Skeletal muscle satellite cell (primary cell): ENCODE measurements at regions not wholly inside any gene's neighbourhood (a gene's known extent, or its start where the extent isn't known, plus 50 kb on each side); places are given as distances from the start of the nearest gene placed in this dataset.

Experiments used
- H3K27me3 ChIP-seq: 2 replicates; pipeline ENCODE4 v1.7.0; 2013; ENCODE audit warnings: low read length; ENCODE audit not compliant: control insufficient read depth, insufficient read depth
- H3K36me3 ChIP-seq: 2 replicates; pipeline ENCODE4 v1.7.0; 2013; ENCODE audit warnings: mild to moderate bottlenecking, control low read depth, low read length; ENCODE audit not compliant: insufficient read depth
- H3K4me1 ChIP-seq: 2 replicates; pipeline ENCODE4 v1.7.0; 2013; ENCODE audit warnings: low read length; ENCODE audit not compliant: control insufficient read depth, insufficient read depth
- H3K4me2 ChIP-seq: 2 replicates; pipeline ENCODE4 v1.7.0; 2013; ENCODE audit warnings: mild to moderate bottlenecking, low read length
- H3K4me3 ChIP-seq: 2 replicates; pipeline ENCODE4 v1.7.0; 2013; ENCODE audit warnings: low read length
- H3K9ac ChIP-seq: 2 replicates; pipeline ENCODE4 v1.7.0; 2013; ENCODE audit warnings: mild to moderate bottlenecking, low read depth, low read length, moderate library complexity
- H3K9me3 ChIP-seq: replicated peaks from 2 replicates; pipeline ENCODE4 v1.7.0; 2013; ENCODE audit warnings: mild to moderate bottlenecking, control low read depth, low read length

DNA sequence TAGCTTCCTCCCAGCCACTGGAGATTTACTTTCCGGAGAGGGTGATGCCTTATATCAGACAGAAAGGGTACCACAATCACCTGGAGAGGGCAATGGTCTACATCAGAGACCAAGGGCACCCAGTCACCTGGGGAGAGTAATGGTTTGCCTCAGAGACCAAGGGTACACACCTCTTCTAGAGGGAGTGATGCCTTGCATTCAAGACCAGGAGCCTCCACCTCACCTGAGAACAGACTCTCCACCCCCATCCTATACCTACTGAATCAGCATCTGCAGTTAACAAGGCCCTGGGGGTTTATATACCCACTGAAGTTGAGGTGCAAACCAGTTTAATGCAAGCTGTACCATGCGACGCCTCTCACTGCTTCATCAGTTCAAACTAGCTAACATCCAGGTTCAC is 270.2 kb upstream of the IGFBP3 start:
- Histone ChIP-seq H3K4me3 (no peak overlapping the region), H3K9me3 (no peaks in the 10 kb centered on the region), H3K4me2 (no peak overlapping the region), H3K9ac (peak overlapping the region; percentile 10), H3K36me3 (no peaks in the 10 kb centered on the region), H3K27me3 (no peaks in the 10 kb centered on the region), H3K4me1 (peaks cover 14% of the 10 kb centered on the region)

GRCh38 chr7:46189255-46189790 is 268.3 kb upstream of the IGFBP3 start:
- H3K9ac ChIP-seq = no peak overlapping the region
- H3K36me3 ChIP-seq = no peaks in the 10 kb centered on the region
- no peaks in the 10 kb centered on the region for H3K27me3 ChIP-seq
- peaks cover 14% of the 10 kb centered on the region for H3K4me1 ChIP-seq
- no peak overlapping the region for H3K4me2 ChIP-seq
- H3K4me3 ChIP-seq = no peak overlapping the region
- H3K9me3 ChIP-seq = no peaks in the 10 kb centered on the region

GRCh38 chr7:46186131-46186530 is 265.1 kb upstream of the IGFBP3 start:
- Histone ChIP-seq H3K27me3 (no peaks in the 10 kb centered on the region), H3K36me3 (no peaks in the 10 kb centered on the region), H3K9me3 (no peaks in the 10 kb centered on the region), H3K4me2 (no peak overlapping the region), H3K4me3 (no peak overlapping the region), H3K4me1 (peaks cover 2% of the 10 kb centered on the region), H3K9ac (no peak overlapping the region)

DNA sequence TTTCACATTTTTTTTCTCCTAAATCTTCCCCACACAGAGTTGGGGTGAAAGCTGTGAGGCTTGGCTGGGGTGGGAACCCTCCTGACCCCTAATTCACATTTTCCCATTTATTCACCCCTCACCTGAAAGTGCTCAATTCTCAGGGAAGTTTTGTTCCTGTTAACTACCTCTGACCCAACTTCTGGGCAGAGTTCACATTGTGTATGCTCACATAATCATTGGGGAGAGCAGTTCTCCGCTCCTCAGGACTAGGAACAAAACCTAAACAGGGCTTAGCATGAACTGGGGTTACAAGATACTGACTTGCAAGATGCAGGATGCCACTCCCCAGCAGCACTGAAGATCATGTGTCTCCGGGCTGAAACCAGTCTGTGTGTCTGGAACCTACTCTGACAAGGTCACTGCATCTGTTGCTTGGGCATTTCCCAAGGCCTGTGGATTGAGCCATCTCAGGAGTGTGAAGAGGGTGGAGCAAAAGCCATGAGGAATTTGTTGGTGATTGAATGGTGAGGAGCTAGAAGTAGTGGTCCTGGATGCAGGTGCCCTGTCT is 258.1 kb upstream of the IGFBP3 start:
- Histone ChIP-seq H3K9me3 (no peaks in the 10 kb centered on the region), H3K4me3 (no peak overlapping the region), H3K36me3 (no peaks in the 10 kb centered on the region), H3K9ac (no peak overlapping the region), H3K4me2 (peak overlapping the region; percentile 24), H3K27me3 (no peaks in the 10 kb centered on the region), H3K4me1 (peaks cover 11% of the 10 kb centered on the region)

DNA sequence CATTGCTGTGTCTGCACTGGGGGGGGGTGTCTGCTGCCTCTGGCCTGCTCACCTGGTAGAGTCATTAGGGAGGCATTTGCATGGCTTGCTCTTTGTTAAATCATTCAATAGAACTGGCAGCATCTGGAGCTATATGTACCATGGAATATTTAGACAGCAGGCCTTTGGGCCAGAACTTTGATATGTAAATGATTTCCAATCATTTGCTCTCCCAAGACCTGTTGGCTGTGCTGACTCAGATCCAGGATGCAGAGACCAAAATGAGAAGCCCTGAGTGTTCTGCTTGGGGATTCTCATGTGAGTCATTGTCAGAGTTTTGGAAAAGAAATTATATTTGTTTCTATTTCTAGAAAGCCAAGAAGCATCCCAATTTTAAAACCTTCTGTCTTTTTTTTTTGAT is 257.6 kb upstream of the IGFBP3 start:
- Histone ChIP-seq H3K9ac (no peak overlapping the region), H3K27me3 (no peaks in the 10 kb centered on the region), H3K36me3 (no peaks in the 10 kb centered on the region), H3K4me3 (no peak overlapping the region), H3K4me2 (no peak overlapping the region), H3K9me3 (no peaks in the 10 kb centered on the region), H3K4me1 (peaks cover 16% of the 10 kb centered on the region)

- H3K27me3 ChIP-seq = no peaks in the 10 kb centered on the region
- H3K9ac ChIP-seq = no peak overlapping the region
- H3K9me3 ChIP-seq = no peaks in the 10 kb centered on the region
- H3K4me2 ChIP-seq = no peak overlapping the region
- H3K4me1 ChIP-seq = peaks cover 18% of the 10 kb centered on the region
- H3K4me3 ChIP-seq = no peak overlapping the region
- no peaks in the 10 kb centered on the region for H3K36me3 ChIP-seq
Measured at GRCh38 chr7:46177821-46178220, 256.7 kb upstream of the IGFBP3 start.

GRCh38 chr7:46175221-46175620 is 254.1 kb upstream of the IGFBP3 start:
- Histone ChIP-seq H3K27me3 (no peaks in the 10 kb centered on the region), H3K4me3 (no peak overlapping the region), H3K36me3 (no peaks in the 10 kb centered on the region), H3K9ac (no peak overlapping the region), H3K4me1 (peaks cover 31% of the 10 kb centered on the region), H3K9me3 (no peaks in the 10 kb centered on the region), H3K4me2 (no peak overlapping the region)

DNA sequence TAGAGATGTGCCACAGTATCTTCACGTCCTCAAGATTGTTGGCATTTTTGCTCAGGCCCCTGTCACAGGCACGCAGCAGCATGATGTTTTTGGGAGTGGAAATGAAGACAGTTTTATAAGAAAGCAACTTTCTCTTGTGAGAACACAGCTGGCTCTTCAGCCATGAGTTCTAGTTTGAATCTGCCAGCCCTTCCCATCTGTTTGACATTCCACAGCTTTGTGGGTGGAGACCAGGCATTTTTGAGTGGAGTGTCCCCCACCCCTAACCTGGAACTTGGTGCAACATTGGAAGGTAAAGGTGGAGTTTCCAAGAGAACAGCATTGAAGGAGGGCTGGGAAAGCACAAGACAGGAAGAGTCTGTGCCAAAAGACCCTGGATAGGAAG is 253.1 kb upstream of the IGFBP3 start:
- Histone ChIP-seq H3K36me3 (no peaks in the 10 kb centered on the region), H3K9ac (no peak overlapping the region), H3K4me2 (no peak overlapping the region), H3K4me3 (no peak overlapping the region), H3K9me3 (no peaks in the 10 kb centered on the region), H3K4me1 (peaks cover 39% of the 10 kb centered on the region), H3K27me3 (no peaks in the 10 kb centered on the region)

DNA sequence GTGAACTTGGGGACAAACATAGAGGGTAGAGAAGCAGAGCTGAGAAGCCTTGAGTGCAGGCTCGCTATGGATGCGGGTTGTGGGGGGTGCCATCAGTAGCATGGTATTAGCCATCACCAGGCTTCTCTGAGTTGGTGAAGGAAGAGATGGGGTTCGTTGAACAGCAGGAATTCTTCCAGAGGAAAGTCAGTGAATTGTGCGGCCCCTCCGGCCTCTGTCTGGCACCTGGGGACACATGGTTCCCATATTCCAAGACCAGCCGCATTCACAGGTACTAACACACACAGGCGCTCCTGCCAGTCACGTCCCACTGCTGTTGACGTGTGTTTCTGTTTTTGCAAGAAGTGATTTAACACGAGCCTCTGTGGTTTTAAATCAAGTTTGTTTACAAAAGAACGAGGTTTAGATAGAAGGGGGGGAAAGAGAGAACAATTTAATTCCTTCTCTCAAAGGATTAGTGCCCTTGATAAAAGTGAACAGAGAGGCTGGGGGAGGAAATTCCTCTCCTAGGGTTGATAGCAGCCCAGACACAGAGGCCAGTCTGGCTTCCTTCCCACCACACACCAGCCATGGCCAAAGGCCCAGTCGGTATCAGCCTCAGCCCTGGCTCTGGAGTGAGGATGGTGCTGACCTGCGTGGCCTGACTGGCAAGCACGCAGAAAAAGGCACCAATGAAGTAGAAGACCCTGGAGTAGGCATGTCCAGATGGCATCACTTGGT is 252.6 kb upstream of the IGFBP3 start:
- Histone ChIP-seq H3K4me1 (peaks cover 39% of the 10 kb centered on the region), H3K4me2 (no peak overlapping the region), H3K9me3 (no peaks in the 10 kb centered on the region), H3K36me3 (no peaks in the 10 kb centered on the region), H3K27me3 (no peaks in the 10 kb centered on the region), H3K9ac (no peak overlapping the region), H3K4me3 (no peak overlapping the region)

- peaks cover 44% of the 10 kb centered on the region for H3K4me1 ChIP-seq
- H3K4me2 ChIP-seq = peak overlapping the region; percentile 23
- H3K27me3 ChIP-seq = no peaks in the 10 kb centered on the region
- H3K4me3 ChIP-seq = no peak overlapping the region
- no peaks in the 10 kb centered on the region for H3K36me3 ChIP-seq
- no peak overlapping the region for H3K9ac ChIP-seq
- H3K9me3 ChIP-seq = no peaks in the 10 kb centered on the region
Measured at GRCh38 chr7:46170792-46171191, 249.7 kb upstream of the IGFBP3 start.

- H3K4me2 ChIP-seq = peak overlapping the region; percentile 23
Measured at GRCh38 chr7:46170021-46170420, 248.9 kb upstream of the IGFBP3 start.

DNA sequence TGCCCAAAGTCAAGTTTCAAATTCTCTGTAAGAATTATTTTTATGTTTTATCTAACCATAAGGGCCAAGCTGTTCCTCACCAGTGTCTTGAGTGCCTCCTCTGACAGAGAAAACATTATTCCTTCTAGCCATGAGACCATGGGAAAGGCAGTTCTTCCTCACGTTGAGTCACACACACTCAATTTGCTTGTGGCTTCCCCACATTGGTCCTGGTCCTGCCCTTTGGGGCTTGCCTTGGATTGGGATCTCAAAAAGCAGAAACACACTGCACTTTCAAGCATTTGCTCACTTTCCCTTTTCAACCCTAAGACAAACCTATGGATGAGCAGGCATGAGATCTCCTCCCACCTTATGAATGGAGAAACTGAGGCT is 248.3 kb upstream of the IGFBP3 start:
- Histone ChIP-seq H3K4me1 (peaks cover 57% of the 10 kb centered on the region), H3K36me3 (no peaks in the 10 kb centered on the region), H3K4me3 (no peak overlapping the region), H3K9ac (no peak overlapping the region), H3K4me2 (no peak overlapping the region), H3K27me3 (no peaks in the 10 kb centered on the region), H3K9me3 (no peaks in the 10 kb centered on the region)

More at GRCh38 chr7:46170021-46170420, 248.9 kb upstream of the IGFBP3 start:
- H3K27me3 ChIP-seq = no peaks in the 10 kb centered on the region
- no peak overlapping the region for H3K4me3 ChIP-seq
- no peak overlapping the region for H3K9ac ChIP-seq
- no peaks in the 10 kb centered on the region for H3K9me3 ChIP-seq
- H3K36me3 ChIP-seq = no peaks in the 10 kb centered on the region
- peaks cover 51% of the 10 kb centered on the region for H3K4me1 ChIP-seq
